ENCODE measurements at regions not wholly inside any gene's neighbourhood (a gene's known extent, or its start where the extent isn't known, plus 50 kb on each side); places are given as distances from the start of the nearest gene placed in this dataset.
"Not testable (repeated sequence)": the region's sequence is repeated elsewhere in the genome, so short reads cannot be mapped to it uniquely, and the experiment has no call there.

DNA sequence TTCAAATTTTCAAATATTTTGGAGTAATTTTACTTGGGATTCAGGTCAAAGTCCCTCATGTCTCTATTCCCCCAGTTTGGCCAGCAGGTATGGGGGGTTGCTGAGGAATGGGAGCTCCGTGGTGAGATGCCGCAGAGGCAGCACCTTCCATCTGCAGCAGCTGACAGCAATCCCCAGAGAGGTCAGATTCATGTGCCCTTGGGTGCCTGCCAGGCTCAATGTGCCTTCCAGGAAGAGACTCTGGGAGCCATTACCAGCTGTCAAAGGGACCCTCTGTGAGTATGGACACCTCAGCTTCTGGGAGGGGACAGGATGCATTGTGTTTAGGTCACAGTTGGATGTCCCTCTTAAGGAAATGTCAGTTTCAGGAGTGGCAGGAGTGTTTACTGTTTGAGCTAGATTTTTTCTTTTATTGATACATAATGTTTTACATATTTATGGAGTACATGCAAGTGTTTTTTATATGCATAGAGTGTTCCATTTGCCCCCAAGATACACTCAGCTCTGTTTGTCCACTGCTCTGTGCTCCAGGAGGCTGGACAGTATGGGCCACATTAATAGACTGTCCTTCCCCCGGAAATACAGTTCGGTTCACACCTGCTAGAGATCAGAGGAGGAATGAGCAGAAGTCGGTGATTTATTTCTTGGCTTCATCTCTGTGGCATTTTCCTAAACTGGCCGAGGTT is 75.3 kb upstream of the GRB10 start:
- no peak for ATAC-seq (ENCODE audit: low read depth)
- Mint-ChIP-seq H3K4me3 (no peak overlapping the region), H3K27ac (no peak overlapping the region), H3K9me3 (no peaks in the 10 kb centered on the region), H3K4me1 (peaks cover 1% of the 10 kb centered on the region), H3K27me3 (no peaks in the 10 kb centered on the region), H3K36me3 (no peaks in the 10 kb centered on the region)
- POLR2A ChIA-PET, result interaction anchor here (0.6 kb wide), 1 partner anchor 104 kb away, joined by 5 read pairs; no protein-coding TSS in a partner anchor
- DNase-seq, result no peak

- Mint-ChIP-seq H3K4me3 (no peak overlapping the region), H3K36me3 (no peaks in the 10 kb centered on the region), H3K4me1 (peaks cover 1% of the 10 kb centered on the region), H3K27ac (no peak overlapping the region), H3K9me3 (no peaks in the 10 kb centered on the region), H3K27me3 (no peaks in the 10 kb centered on the region)
- POLR2A ChIA-PET, result no interaction called here
- no peak for ATAC-seq (ENCODE audit: low read depth)
- DNase-seq, result no peak
Observed at GRCh38 chr7:50856806-50857205, 74.1 kb upstream of the GRB10 start.

GRCh38 chr7:50856231-50856630 is 73.5 kb upstream of the GRB10 start:
- DNase-seq, result no peak
- Mint-ChIP-seq H3K4me3 (no peak overlapping the region), H3K4me1 (peaks cover 1% of the 10 kb centered on the region), H3K9me3 (no peaks in the 10 kb centered on the region), H3K27ac (no peak overlapping the region), H3K27me3 (no peaks in the 10 kb centered on the region), H3K36me3 (no peaks in the 10 kb centered on the region)
- ATAC-seq (ENCODE audit: low read depth), result no peak
- POLR2A ChIA-PET, result no interaction called here

DNA sequence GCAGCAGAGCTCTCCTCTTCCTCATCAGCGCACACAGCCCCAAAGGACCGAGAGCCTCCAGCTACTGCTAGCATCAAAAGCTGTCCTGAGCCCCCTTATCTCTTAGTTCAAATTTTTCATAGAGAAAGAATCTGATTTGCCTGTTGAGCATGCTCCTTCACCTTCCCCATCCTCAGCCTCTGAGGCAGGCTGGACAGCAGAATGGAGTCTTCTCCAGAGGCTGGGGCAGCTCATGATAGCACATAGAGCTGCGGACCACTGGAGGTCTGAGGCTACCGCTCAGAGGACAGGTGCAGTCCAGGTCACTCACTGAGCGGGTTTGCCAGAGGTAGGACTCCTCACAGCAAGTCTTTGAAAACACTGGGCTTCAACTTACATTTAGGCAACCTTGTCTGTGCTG is 72.8 kb upstream of the GRB10 start:
- Mint-ChIP-seq H3K27me3 (no peaks in the 10 kb centered on the region), H3K4me1 (peaks cover 1% of the 10 kb centered on the region), H3K4me3 (no peak overlapping the region), H3K27ac (no peak overlapping the region), H3K36me3 (no peaks in the 10 kb centered on the region), H3K9me3 (no peaks in the 10 kb centered on the region)
- POLR2A ChIA-PET, result no interaction called here
- ATAC-seq (ENCODE audit: low read depth), result no peak
- DNase-seq, result no peak

DNA sequence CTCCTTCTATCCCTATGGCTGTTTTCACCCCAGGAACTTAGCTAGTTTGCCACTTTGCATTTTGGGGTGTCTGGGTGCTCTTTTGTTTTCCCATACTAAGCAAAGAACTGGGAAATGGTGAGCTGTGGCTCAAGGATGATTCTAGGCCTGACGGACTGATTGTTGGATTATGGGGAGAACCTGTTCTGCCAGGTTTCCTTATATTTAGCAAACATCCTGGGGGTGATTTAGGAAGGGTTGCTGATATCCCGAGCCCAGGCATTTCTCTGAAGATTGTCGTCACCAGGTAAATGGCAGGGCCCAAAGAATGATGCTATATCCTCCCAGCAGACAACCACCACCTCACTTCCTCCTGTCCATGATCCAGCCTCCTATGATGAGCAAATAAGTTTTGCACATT is 72.1 kb upstream of the GRB10 start:
- no peaks in the 10 kb centered on the region for H3K27me3 Mint-ChIP-seq
- DNase-seq, result no peak

DNA sequence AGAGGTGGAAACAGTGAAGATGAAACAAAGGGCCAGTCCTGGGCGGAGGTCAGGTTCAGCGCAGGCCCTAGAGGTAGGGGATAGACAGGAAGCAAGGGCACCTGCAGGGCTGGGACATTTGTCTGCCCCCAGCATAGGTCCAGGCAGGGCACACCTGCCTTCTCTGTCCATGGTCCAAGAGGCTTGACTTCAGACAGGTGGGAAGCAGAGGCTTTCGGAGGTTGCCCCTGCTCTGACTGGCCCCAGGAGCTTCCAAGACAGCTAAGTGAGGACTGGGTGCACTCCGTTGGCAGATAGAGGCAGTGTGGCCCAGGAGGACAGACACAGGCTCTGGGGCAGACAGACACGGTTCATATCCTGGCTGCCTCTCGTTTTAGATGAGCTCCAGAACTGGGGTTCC is 71.6 kb upstream of the GRB10 start:
- no peaks in the 10 kb centered on the region for H3K36me3 Mint-ChIP-seq
- peaks cover 1% of the 10 kb centered on the region for H3K4me1 Mint-ChIP-seq
- no peaks in the 10 kb centered on the region for H3K27me3 Mint-ChIP-seq
- no peak for ATAC-seq (ENCODE audit: low read depth)
- H3K4me3 Mint-ChIP-seq, result no peak overlapping the region
- POLR2A ChIA-PET, result no interaction called here
- DNase-seq, result no peak
- no peaks in the 10 kb centered on the region for H3K9me3 Mint-ChIP-seq
- H3K27ac Mint-ChIP-seq, result no peak overlapping the region

More for the DNA sequence above, 72.1 kb upstream of the GRB10 start:
- ATAC-seq (ENCODE audit: low read depth), result no peak
- no peaks in the 10 kb centered on the region for H3K9me3 Mint-ChIP-seq
- no peak overlapping the region for H3K27ac Mint-ChIP-seq
- H3K36me3 Mint-ChIP-seq, result no peaks in the 10 kb centered on the region
- H3K4me1 Mint-ChIP-seq, result peaks cover 1% of the 10 kb centered on the region
- no peak overlapping the region for H3K4me3 Mint-ChIP-seq
- POLR2A ChIA-PET, result no interaction called here

GRCh38 chr7:50853311-50853710 is 70.6 kb upstream of the GRB10 start:
- Mint-ChIP-seq H3K27me3 (no peaks in the 10 kb centered on the region), H3K36me3 (no peaks in the 10 kb centered on the region), H3K4me1 (peaks cover 1% of the 10 kb centered on the region), H3K27ac (no peak overlapping the region), H3K4me3 (no peak overlapping the region), H3K9me3 (no peaks in the 10 kb centered on the region)
- POLR2A ChIA-PET, result no interaction called here
- DNase-seq (no peak), ATAC-seq (ENCODE audit: low read depth) (no peak)

DNA sequence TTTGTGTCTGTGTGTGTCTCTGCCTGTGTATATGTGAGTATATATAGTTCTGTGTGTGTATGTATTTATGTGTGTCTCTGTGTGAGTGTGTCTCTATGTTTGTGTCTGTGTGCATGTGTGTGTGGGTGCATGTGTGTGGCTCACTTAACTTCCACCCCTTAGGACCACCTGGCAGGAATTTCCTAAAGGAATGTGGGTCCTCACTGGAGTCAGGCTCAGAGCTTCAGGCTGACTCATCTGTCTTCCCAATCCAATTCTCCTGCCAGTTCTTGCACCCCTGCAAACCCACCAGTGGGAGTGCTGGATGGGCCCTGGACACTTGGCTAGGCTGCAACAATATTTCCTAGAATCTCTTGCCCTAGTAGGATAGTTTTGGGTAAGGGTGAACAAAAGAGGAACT is 70.2 kb upstream of the GRB10 start:
- H3K27me3 Mint-ChIP-seq, result no peaks in the 10 kb centered on the region
- H3K36me3 Mint-ChIP-seq, result no peaks in the 10 kb centered on the region

DNA sequence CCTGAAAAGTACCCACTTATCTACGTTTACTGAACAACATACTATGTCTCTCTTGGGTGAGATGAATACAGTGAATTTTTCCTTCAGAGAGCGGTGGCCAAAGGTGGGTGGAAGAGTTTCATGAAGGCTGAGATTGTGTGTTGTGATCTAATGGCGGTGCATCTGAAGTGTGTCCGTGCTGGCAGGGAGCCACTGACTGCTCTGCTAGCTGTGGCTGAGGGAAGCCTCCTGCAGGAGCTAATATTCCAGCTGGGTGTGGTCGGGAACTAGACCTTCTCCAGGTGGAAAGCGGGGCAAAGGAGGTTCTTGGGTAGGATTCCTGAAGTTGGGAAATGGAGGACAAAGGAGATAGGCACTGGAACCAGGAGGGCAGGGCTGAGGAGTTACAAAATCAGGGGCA is 69.2 kb upstream of the GRB10 start:
- H3K27ac Mint-ChIP-seq, result no peak overlapping the region
- H3K36me3 Mint-ChIP-seq, result no peaks in the 10 kb centered on the region
- H3K4me3 Mint-ChIP-seq, result no peak overlapping the region
- H3K9me3 Mint-ChIP-seq, result no peaks in the 10 kb centered on the region
- no peaks in the 10 kb centered on the region for H3K27me3 Mint-ChIP-seq
- POLR2A ChIA-PET, result no interaction called here
- no peak for ATAC-seq (ENCODE audit: low read depth)
- DNase-seq, result no peak
- H3K4me1 Mint-ChIP-seq, result peaks cover 1% of the 10 kb centered on the region

More for the DNA sequence above, 70.2 kb upstream of the GRB10 start:
- no peak overlapping the region for H3K4me3 Mint-ChIP-seq
- H3K4me1 Mint-ChIP-seq, result peaks cover 1% of the 10 kb centered on the region
- ATAC-seq (ENCODE audit: low read depth) (no peak), DNase-seq (no peak)
- H3K27ac Mint-ChIP-seq, result no peak overlapping the region
- no peaks in the 10 kb centered on the region for H3K9me3 Mint-ChIP-seq
- POLR2A ChIA-PET, result no interaction called here

DNA sequence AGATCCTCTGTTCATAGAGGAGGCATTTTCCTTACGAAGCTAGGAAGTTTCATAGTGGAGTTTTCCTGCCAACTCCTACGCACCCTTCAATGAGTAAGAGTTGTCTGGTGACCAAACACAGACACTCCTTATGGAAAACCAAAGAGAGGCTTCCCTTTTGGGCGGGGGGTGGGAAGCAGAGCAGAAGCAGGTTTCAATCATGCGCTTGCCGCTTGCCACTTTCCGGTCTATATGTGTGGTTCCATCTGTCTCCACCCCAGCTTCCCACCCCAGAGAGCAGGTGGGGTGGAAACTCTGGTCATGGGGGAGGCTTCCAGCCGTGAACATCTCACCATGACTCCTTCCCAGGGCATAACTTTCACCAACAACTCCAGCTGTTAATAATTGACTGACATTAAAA is 68.8 kb upstream of the GRB10 start:
- H3K4me3 Mint-ChIP-seq, result no peak overlapping the region
- DNase-seq (no peak), ATAC-seq (ENCODE audit: low read depth) (no peak)
- H3K36me3 Mint-ChIP-seq, result no peaks in the 10 kb centered on the region
- no peaks in the 10 kb centered on the region for H3K27me3 Mint-ChIP-seq
- peaks cover 1% of the 10 kb centered on the region for H3K4me1 Mint-ChIP-seq
- POLR2A ChIA-PET, result no interaction called here
- H3K27ac Mint-ChIP-seq, result no peak overlapping the region
- H3K9me3 Mint-ChIP-seq, result no peaks in the 10 kb centered on the region

DNA sequence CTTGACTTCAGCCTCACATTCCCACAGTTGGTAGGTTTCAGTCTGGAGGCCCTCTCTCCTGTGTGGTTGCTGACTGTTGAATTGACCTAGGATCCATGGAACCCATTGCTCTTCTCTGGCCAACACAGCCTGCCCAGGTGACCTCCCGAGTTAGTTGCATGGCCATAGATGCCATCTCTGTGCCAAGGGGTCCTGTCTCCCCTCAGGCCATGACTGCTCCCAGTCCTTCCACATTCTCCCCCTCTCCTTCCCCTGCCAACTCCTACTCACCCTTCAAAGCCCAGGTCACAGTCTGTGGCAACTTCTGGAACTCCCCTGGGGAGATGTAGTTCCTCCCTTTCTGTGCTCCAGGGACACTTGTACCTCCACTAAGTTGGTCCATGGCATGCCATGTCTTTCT is 67.3 kb upstream of the GRB10 start:
- no peaks in the 10 kb centered on the region for H3K27me3 Mint-ChIP-seq
- H3K9me3 Mint-ChIP-seq, result peaks cover 3% of the 10 kb centered on the region
- POLR2A ChIA-PET, result no interaction called here
- DNase-seq (no peak), ATAC-seq (ENCODE audit: low read depth) (no peak)
- no peak overlapping the region for H3K27ac Mint-ChIP-seq
- H3K4me1 Mint-ChIP-seq, result peaks cover 1% of the 10 kb centered on the region
- no peak overlapping the region for H3K4me3 Mint-ChIP-seq
- no peaks in the 10 kb centered on the region for H3K36me3 Mint-ChIP-seq

GRCh38 chr7:50848203-50848602 is 65.5 kb upstream of the GRB10 start:
- Mint-ChIP-seq H3K4me1 (no peaks in the 10 kb centered on the region), H3K27ac (no peak overlapping the region), H3K4me3 (no peak overlapping the region), H3K27me3 (no peaks in the 10 kb centered on the region), H3K9me3 (peaks cover 3% of the 10 kb centered on the region), H3K36me3 (no peaks in the 10 kb centered on the region)
- DNase-seq (no peak), ATAC-seq (ENCODE audit: low read depth) (no peak)
- POLR2A ChIA-PET, result no interaction called here

GRCh38 chr7:50844861-50845260 is 62.2 kb upstream of the GRB10 start:
- H3K9me3 Mint-ChIP-seq; H3K4me1 Mint-ChIP-seq; DNase-seq; H3K27ac Mint-ChIP-seq; POLR2A ChIA-PET; ATAC-seq (ENCODE audit: low read depth); H3K36me3 Mint-ChIP-seq; H3K27me3 Mint-ChIP-seq; H3K4me3 Mint-ChIP-seq: not testable (repeated sequence)

DNA sequence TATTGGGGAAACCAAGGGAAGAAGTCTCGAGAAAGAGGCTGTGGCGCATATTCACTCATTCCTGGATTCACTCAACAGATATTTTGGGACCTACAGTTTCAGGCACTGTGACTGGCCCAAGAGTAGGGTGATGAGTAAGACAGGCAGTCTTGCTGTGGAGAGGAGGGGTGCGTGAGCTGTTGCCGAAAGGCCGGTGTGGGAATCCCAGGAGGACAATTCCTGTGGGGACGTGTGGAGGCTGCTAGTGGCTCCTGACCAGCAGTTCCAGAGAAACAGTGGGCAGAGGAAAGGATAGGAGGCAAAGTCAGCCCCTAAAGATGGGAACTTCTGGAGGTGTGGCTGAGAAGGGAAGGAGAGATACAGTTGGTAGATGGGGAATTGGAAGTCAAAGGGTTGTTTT is 59.3 kb upstream of the GRB10 start:
- POLR2A ChIA-PET, result no interaction called here
- Mint-ChIP-seq H3K9me3 (peaks cover 3% of the 10 kb centered on the region), H3K4me3 (no peak overlapping the region), H3K27me3 (peaks cover 7% of the 10 kb centered on the region), H3K4me1 (no peaks in the 10 kb centered on the region), H3K36me3 (no peaks in the 10 kb centered on the region), H3K27ac (no peak overlapping the region)
- ATAC-seq (ENCODE audit: low read depth) (no peak), DNase-seq (no peak)

All from activated naive CD8-positive, alpha-beta T cell treated with anti-CD3 and anti-CD28 coated beads, Interleukin-2, amount 10 ng/mL, durations not matched to agents 7 days and 5 days (primary cell).